GM18499 (cell line): ENCODE measurements at regions not wholly inside any gene's neighbourhood (a gene's known extent, or its start where the extent isn't known, plus 50 kb on each side); places are given as distances from the start of the nearest gene placed in this dataset.
"Not testable (repeated sequence)": the region's sequence is repeated elsewhere in the genome, so short reads cannot be mapped to it uniquely, and the experiment has no call there.

ENCODE experiments used
- ATAC-seq: cut with Tn5 transposase; IDR thresholded peaks from one replicate; pipeline ENCODE4 v1.9.1; 2021; ENCODE audit warnings: moderate number of reproducible peaks; ENCODE audit not compliant: insufficient read depth, unreplicated experiment

- not testable (repeated sequence) for ATAC-seq
Observed at GRCh38 chr3:191078913-191079312, 120.1 kb upstream of the OSTN start.

GRCh38 chr3:191076903-191077552 lies 122.0 kb upstream of the OSTN start:
- ATAC-seq, result no peak

- ATAC-seq, result no peak
Observed at GRCh38 chr3:191074511-191074910, 124.5 kb upstream of the OSTN start.

- no peak for ATAC-seq
Observed at GRCh38 chr3:191070762-191071403, 128.2 kb upstream of the OSTN start.

GRCh38 chr3:191070201-191070600 lies 128.8 kb upstream of the OSTN start:
- ATAC-seq, result no peak

GRCh38 chr3:191068946-191069813 lies 129.9 kb upstream of the OSTN start:
- ATAC-seq, result no peak

- ATAC-seq, result no peak
Observed at GRCh38 chr3:191066669-191067068, 132.4 kb upstream of the OSTN start.

- ATAC-seq, result no peak
Observed at GRCh38 chr3:191065181-191065805, 133.7 kb upstream of the OSTN start.

GRCh38 chr3:191051037-191051436 lies 148.0 kb upstream of the OSTN start:
- no peak for ATAC-seq

GRCh38 chr3:191047930-191048329 lies 151.1 kb upstream of the OSTN start:
- ATAC-seq, result no peak

- no peak for ATAC-seq
Observed at GRCh38 chr3:191030929-191031328, 168.1 kb upstream of the OSTN start.

- no peak for ATAC-seq
Observed at GRCh38 chr3:191030491-191030890, 168.0 kb upstream of the GMNC start.

- ATAC-seq, result no peak
Observed at GRCh38 chr3:191026746-191027145, 164.3 kb upstream of the GMNC start.

GRCh38 chr3:191020730-191021396 lies 158.4 kb upstream of the GMNC start:
- no peak for ATAC-seq

GRCh38 chr3:191019855-191020254 lies 157.4 kb upstream of the GMNC start:
- ATAC-seq, result no peak

- ATAC-seq, result not testable (repeated sequence)
Observed at GRCh38 chr3:191015960-191016359, 153.5 kb upstream of the GMNC start.

GRCh38 chr3:191008074-191008473 lies 145.6 kb upstream of the GMNC start:
- ATAC-seq, result no peak

- no peak for ATAC-seq
Observed at GRCh38 chr3:191005790-191006189, 143.3 kb upstream of the GMNC start.

- ATAC-seq, result no peak
Observed at GRCh38 chr3:191003742-191004141, 141.2 kb upstream of the GMNC start.

GRCh38 chr3:190996181-190996775 lies 133.8 kb upstream of the GMNC start:
- ATAC-seq, result no peak
